Nephron progenitor cell (in vitro differentiated cells): ENCODE measurements at regions not wholly inside any gene's neighbourhood (a gene's known extent, or its start where the extent isn't known, plus 50 kb on each side); places are given as distances from the start of the nearest gene placed in this dataset.
"Not testable (repeated sequence)": the region's sequence is repeated elsewhere in the genome, so short reads cannot be mapped to it uniquely, and the experiment has no call there.

Experiments
- DNase-seq: peaks from one replicate; pipeline ENCODE4 v3.0.0; 2021
- H3K27ac Mint-ChIP-seq: 2 replicates; pipeline ENCODE4 v1.8.0; 2021; ENCODE audit warnings: mild to moderate bottlenecking, moderate library complexity, mixed read lengths
- H3K27me3 Mint-ChIP-seq: 2 replicates; pipeline ENCODE4 v1.8.0; 2021; ENCODE audit warnings: mild to moderate bottlenecking, low read depth, mixed read lengths; ENCODE audit not compliant: poor library complexity
- H3K36me3 Mint-ChIP-seq: 2 replicates; pipeline ENCODE4 v1.8.0; 2021; ENCODE audit warnings: low read depth, mixed read lengths
- H3K4me1 Mint-ChIP-seq: 2 replicates; pipeline ENCODE4 v1.8.0; 2021; ENCODE audit warnings: mixed read lengths
- H3K4me3 Mint-ChIP-seq: 2 replicates; pipeline ENCODE4 v1.8.0; 2021; ENCODE audit warnings: mild to moderate bottlenecking, moderate library complexity, mixed read lengths
- H3K9me3 Mint-ChIP-seq: 2 replicates; pipeline ENCODE4 v1.8.0; 2021; ENCODE audit warnings: mild to moderate bottlenecking, moderate library complexity, mixed read lengths
- CTCF ChIP-seq: fragments of 200-600 bp; sonication (generic); IDR thresholded peaks from 2 replicates; pipeline ENCODE4 v1.5.0; 2021; ENCODE audit warnings: antibody characterized with exemption

- Mint-ChIP-seq H3K4me3 (no peak overlapping the region), H3K36me3 (no peaks in the 10 kb centered on the region), H3K9me3 (no peaks in the 10 kb centered on the region), H3K4me1 (no peaks in the 10 kb centered on the region), H3K27me3 (no peaks in the 10 kb centered on the region), H3K27ac (no peak overlapping the region)
- no peak for DNase-seq
- no peak for TF ChIP-seq CTCF
Measured at GRCh38 chr5:118511846-118512245, 476.5 kb downstream of the DTWD2 start.

- TF ChIP-seq CTCF: no peak
- no peak for DNase-seq
- Mint-ChIP-seq H3K4me1 (no peaks in the 10 kb centered on the region), H3K27me3 (no peaks in the 10 kb centered on the region), H3K9me3 (peaks cover 36% of the 10 kb centered on the region), H3K36me3 (no peaks in the 10 kb centered on the region), H3K4me3 (no peak overlapping the region), H3K27ac (no peak overlapping the region)
Measured at GRCh38 chr5:118506217-118506852, 482.0 kb downstream of the DTWD2 start.

- not testable (repeated sequence) for H3K27ac Mint-ChIP-seq, H3K4me3 Mint-ChIP-seq, DNase-seq, H3K27me3 Mint-ChIP-seq, H3K4me1 Mint-ChIP-seq, H3K36me3 Mint-ChIP-seq
- H3K9me3 Mint-ChIP-seq: peaks cover 53% of the 10 kb centered on the region
Measured at GRCh38 chr5:118502232-118502631, 486.1 kb downstream of the DTWD2 start.

- Mint-ChIP-seq H3K9me3 (peaks cover 24% of the 10 kb centered on the region), H3K27me3 (peaks cover 8% of the 10 kb centered on the region), H3K27ac (no peak overlapping the region), H3K4me1 (peaks cover 4% of the 10 kb centered on the region), H3K4me3 (no peak overlapping the region), H3K36me3 (no peaks in the 10 kb centered on the region)
- no peak for DNase-seq
- TF ChIP-seq CTCF: no peak
Measured at GRCh38 chr5:118491351-118491750, 497.0 kb downstream of the DTWD2 start.

GRCh38 chr5:118486647-118487225 is 501.6 kb downstream of the DTWD2 start:
- Mint-ChIP-seq H3K27ac (no peak overlapping the region), H3K4me1 (peaks cover 9% of the 10 kb centered on the region), H3K9me3 (peaks cover 20% of the 10 kb centered on the region), H3K27me3 (no peaks in the 10 kb centered on the region), H3K36me3 (no peaks in the 10 kb centered on the region), H3K4me3 (no peak overlapping the region)
- DNase-seq: no peak
- TF ChIP-seq CTCF: no peak

- Mint-ChIP-seq H3K36me3 (peaks cover 14% of the 10 kb centered on the region), H3K27ac (no peak overlapping the region)
- TF ChIP-seq CTCF: no peak
Measured at GRCh38 chr5:118479285-118479684, 509.1 kb downstream of the DTWD2 start.

More at GRCh38 chr5:118479285-118479684, 509.1 kb downstream of the DTWD2 start:
- H3K4me3 Mint-ChIP-seq: no peak overlapping the region
- no peaks in the 10 kb centered on the region for H3K27me3 Mint-ChIP-seq
- DNase-seq: no peak
- peaks cover 47% of the 10 kb centered on the region for H3K9me3 Mint-ChIP-seq
- no peaks in the 10 kb centered on the region for H3K4me1 Mint-ChIP-seq
